ENCODE measurements at regions not wholly inside any gene's neighbourhood (a gene's known extent, or its start where the extent isn't known, plus 50 kb on each side); places are given as distances from the start of the nearest gene placed in this dataset.

DNA sequence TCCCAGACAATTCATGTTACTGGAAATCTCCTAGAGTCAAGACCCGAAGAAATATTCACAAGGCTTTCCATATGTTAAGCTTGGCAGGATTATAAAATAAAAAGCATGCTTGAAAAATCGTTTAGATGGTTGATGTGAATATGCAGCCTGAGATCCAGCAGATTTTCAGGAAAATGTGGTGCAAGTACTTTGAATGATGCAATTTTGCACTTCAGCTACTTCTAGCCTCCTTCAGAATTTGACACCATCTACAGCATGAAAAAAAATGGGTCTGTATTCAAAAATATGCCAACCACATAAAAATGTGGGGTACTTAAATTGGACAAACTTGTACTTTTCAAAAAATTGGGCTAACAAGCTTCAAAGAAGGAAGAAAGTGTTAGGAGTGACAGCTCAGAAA lies 340.6 kb upstream of the DCC start:
- TF ChIP-seq, protein P1, sequence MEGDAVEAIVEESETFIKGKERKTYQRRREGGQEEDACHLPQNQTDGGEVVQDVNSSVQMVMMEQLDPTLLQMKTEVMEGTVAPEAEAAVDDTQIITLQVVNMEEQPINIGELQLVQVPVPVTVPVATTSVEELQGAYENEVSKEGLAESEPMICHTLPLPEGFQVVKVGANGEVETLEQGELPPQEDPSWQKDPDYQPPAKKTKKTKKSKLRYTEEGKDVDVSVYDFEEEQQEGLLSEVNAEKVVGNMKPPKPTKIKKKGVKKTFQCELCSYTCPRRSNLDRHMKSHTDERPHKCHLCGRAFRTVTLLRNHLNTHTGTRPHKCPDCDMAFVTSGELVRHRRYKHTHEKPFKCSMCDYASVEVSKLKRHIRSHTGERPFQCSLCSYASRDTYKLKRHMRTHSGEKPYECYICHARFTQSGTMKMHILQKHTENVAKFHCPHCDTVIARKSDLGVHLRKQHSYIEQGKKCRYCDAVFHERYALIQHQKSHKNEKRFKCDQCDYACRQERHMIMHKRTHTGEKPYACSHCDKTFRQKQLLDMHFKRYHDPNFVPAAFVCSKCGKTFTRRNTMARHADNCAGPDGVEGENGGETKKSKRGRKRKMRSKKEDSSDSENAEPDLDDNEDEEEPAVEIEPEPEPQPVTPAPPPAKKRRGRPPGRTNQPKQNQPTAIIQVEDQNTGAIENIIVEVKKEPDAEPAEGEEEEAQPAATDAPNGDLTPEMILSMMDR (IDR thresholded peaks at IDR 0.05) = no peak
- TF ChIP-seq POLR2A (IDR thresholded peaks at IDR 0.05) = no peak

Measured in ovary (tissue), 3 donors.